HepG2 (cell line): ENCODE measurements at regions not wholly inside any gene's neighbourhood (a gene's known extent, or its start where the extent isn't known, plus 50 kb on each side); places are given as distances from the start of the nearest gene placed in this dataset.

ENCODE experiments used
- ATAC-seq: fragments of 200-7000 bp; cut with Tn5 transposase; 3 replicates; pipeline ENCODE4 v1.9.1; 2020; ENCODE audit warnings: mild to moderate bottlenecking, moderate library complexity
- BruUV-seq: library from RNA; stranded (reverse); fragments of 400-500 nt; replicated peaks from 2 replicates; lab custom pipeline; 2021; lab: Mats Ljungman, UMichigan
- CTCF ChIA-PET: fragments of 300-600 bp; formaldehyde crosslinking; extraction: SDS; loops from one replicate; lab custom pipeline; 2021; ENCODE audit warnings: low total read pairs, inconsistent platforms, low intra/inter-chr PET ratio; lab: Yijun Ruan, JAX
- POLR2A ChIA-PET: fragments of 350-600 bp; sonication (Branson Sonifier 250); formaldehyde crosslinking; loops from one replicate; lab custom pipeline; 2020; ENCODE audit warnings: antibody characterized with exemption, inconsistent platforms; lab: Yijun Ruan, JAX
- DNase-seq: peaks from one replicate; pipeline ENCODE4 v3.0.0-alpha.2; 2015; ENCODE audit warnings: low spot score
- FAIRE-seq: peaks from 3 replicates; lab custom pipeline; 2011; peaks lifted over from hg19 to GRCh38; lab: Jason Lieb, UNC
- H2AFZ ChIP-seq: one replicate; pipeline ENCODE4 v1.6.1; 2011; ENCODE audit warnings: low read length, inconsistent platforms
- H3K27ac ChIP-seq: fragments of 300-600 bp; 3 replicates; pipeline ENCODE4 v1.8.0; 2011; ENCODE audit warnings: mixed run types, mild to moderate bottlenecking, mixed read lengths, low read length, inconsistent platforms; ENCODE audit not compliant: insufficient read depth; ENCODE audit errors: extremely low read length
- H3K27me3 ChIP-seq, 2 experiments: fragments of 200-600 bp in 1 of 2; 2 replicates in 1 of 2; 3 replicates in 1 of 2; pipeline versions ENCODE4 v1.6.0 to v1.8.0; 2011; ENCODE audit warnings: low read length in 2 of 2, mild to moderate bottlenecking in 2 of 2, moderate library complexity in 2 of 2, inconsistent platforms in 1 of 2; ENCODE audit not compliant: insufficient read depth in 2 of 2, control insufficient read depth in 1 of 2
- H3K36me3 ChIP-seq, 2 experiments: fragments of 200-600 bp in 1 of 2; replicated peaks in 1 of 2; 2 replicates in 1 of 2; 3 replicates in 1 of 2; pipeline versions ENCODE4 v1.5.1 to v1.8.0; 2011; ENCODE audit warnings: low read length in 2 of 2, inconsistent platforms in 1 of 2; ENCODE audit not compliant: insufficient read depth in 2 of 2, control insufficient read depth in 1 of 2
- H3K4me1 ChIP-seq: 2 replicates; pipeline ENCODE4 v1.5.1; 2012; ENCODE audit warnings: low read length, inconsistent platforms; ENCODE audit not compliant: insufficient read depth
- H3K4me2 ChIP-seq: 2 replicates; pipeline ENCODE4 v1.6.0; 2011; ENCODE audit warnings: low read depth, low read length, inconsistent platforms
- H3K4me3 ChIP-seq, 3 experiments: fragments of 200-600 bp in 1 of 3; sonication (generic), shearing (Covaris generic) in 1 of 3; replicated peaks in 1 of 3; 2 replicates each; pipeline ENCODE4 v1.5.1; 2011 to 2016; ENCODE audit warnings: low read length in 3 of 3, inconsistent platforms in 2 of 3, low read depth in 2 of 3, mild to moderate bottlenecking in 2 of 3, control low read depth in 1 of 3, mixed read lengths in 1 of 3; ENCODE audit not compliant: insufficient read depth in 1 of 3
- H3K79me2 ChIP-seq: one replicate; pipeline ENCODE4 v1.6.1; 2011; ENCODE audit warnings: low read length, inconsistent platforms; ENCODE audit not compliant: insufficient read depth
- H3K9ac ChIP-seq: 2 replicates; pipeline ENCODE4 v1.6.0; 2011; ENCODE audit warnings: mild to moderate bottlenecking, low read depth, low read length, inconsistent platforms; ENCODE audit not compliant: insufficient read depth
- H3K9me3 ChIP-seq: 2 replicates; pipeline ENCODE4 v1.5.1; 2012; ENCODE audit warnings: mild to moderate bottlenecking, low read length
- H4K20me1 ChIP-seq: 2 replicates; pipeline ENCODE4 v1.6.0; 2011; ENCODE audit warnings: inconsistent platforms, mild to moderate bottlenecking, low read length, moderate library complexity; ENCODE audit not compliant: insufficient read depth
- NFATC3 ChIP-seq: sonication (generic); formaldehyde crosslinking; IDR thresholded peaks from 2 replicates; pipeline ENCODE4 v1.5.1; 2020; ENCODE audit warnings: mild to moderate bottlenecking, missing genetic modification reagents
- RAD51 ChIP-seq: fragments of 450-650 bp; IDR thresholded peaks from 2 replicates; pipeline ENCODE4 v1.6.1; 2016; ENCODE audit warnings: borderline replicate concordance
- SP140L ChIP-seq: sonication (generic); formaldehyde crosslinking; IDR thresholded peaks from 2 replicates; pipeline ENCODE4 v1.4.0; 2020; ENCODE audit warnings: missing genetic modification reagents, borderline replicate concordance
- YEATS2 ChIP-seq: sonication (generic); formaldehyde crosslinking; IDR thresholded peaks from 2 replicates; pipeline ENCODE4 v1.4.0; 2020; ENCODE audit warnings: missing genetic modification reagents, borderline replicate concordance
- ZKSCAN1 ChIP-seq: fragments of 150-350 bp; IDR thresholded peaks from 2 replicates; pipeline ENCODE4 v1.6.1; 2014; ENCODE audit warnings: low read length
- ZNF362 ChIP-seq: sonication (generic); formaldehyde crosslinking; IDR thresholded peaks from 2 replicates; pipeline ENCODE4 v1.4.0; 2020; ENCODE audit warnings: missing genetic modification reagents, mild to moderate bottlenecking, borderline replicate concordance
- WGBS: methylation state at CpG from one replicate; pipeline ENCODE4 v1.1.6; 2017; ENCODE audit warnings: low lambda C conversion rate; 5-methylcytosine and 5-hydroxymethylcytosine counted together
- in situ Hi-C: cut with HindIII; loops from 2 replicates; pipeline ENCODE4 v1.10.0; 2017; ENCODE audit warnings: low pct_unique_long_range_greater_than_20kb; ENCODE audit not compliant: extremely low pct_ligation_motif_present
- intact Hi-C: fragments of 100-400 bp; cut with micrococcal nuclease; formaldehyde crosslinking; loops from one replicate; pipeline ENCODE4 v1.10.0; 2022; ENCODE audit not compliant: unreplicated experiment

- ATAC-seq: no peak
- no peak for FAIRE-seq
Measured at GRCh38 chr7:47008461-47008860, 573.5 kb downstream of the TNS3 start.

DNA sequence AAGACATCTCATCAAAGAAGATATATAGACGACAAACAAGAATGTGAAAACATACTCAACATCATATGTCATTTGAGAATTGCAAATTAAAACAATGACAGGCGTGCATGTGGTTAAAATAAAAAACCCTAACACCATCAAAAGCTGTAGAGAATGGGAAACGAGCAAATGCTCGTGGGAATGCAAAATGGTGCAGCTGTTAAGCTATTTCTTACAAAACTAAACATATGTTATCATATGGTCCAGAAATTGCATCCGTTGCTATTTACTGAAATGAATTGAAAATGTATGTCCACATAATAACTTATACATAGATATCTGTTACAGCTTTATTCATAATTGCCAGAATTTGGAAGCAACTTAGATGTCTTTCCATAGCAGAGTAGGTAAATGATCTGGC, 574.4 kb downstream of the TNS3 start:
- intact Hi-C loops: no loop called here
- ChIA-PET POLR2A (no interaction called here), CTCF (no interaction called here)
- Histone ChIP-seq H3K4me2 (no peak overlapping the region), H3K36me3 (no peaks in the 10 kb centered on the region), H3K9me3 (no peaks in the 10 kb centered on the region), H3K9ac (no peak overlapping the region), H3K79me2 (no peaks in the 10 kb centered on the region), H3K27ac (no peak overlapping the region), H2AFZ (no peak overlapping the region), H4K20me1 (no peaks in the 10 kb centered on the region), H3K4me1 (no peaks in the 10 kb centered on the region), H3K4me3 (no peak overlapping the region), H3K27me3 (no peaks in the 10 kb centered on the region)
- TF ChIP-seq ZKSCAN1 (no peak), NFATC3 (CRISPR knock-in tag) (no peak), YEATS2 (no peak), RAD51 (no peak)
- in situ Hi-C loops: no loop called here
- BruUV-seq: no TSS peak
- ATAC-seq (no peak), FAIRE-seq (no peak), DNase-seq (no peak)
- 0% methylated on average over 5 of the region's 5 CpGs for WGBS

More at GRCh38 chr7:47008461-47008860, 573.5 kb downstream of the TNS3 start:
- no peaks in the 10 kb centered on the region for H4K20me1 ChIP-seq
- H3K4me3 ChIP-seq: no peak overlapping the region
- no peaks in the 10 kb centered on the region for H3K36me3 ChIP-seq
- H3K4me2 ChIP-seq: no peak overlapping the region
- CTCF ChIA-PET: no interaction called here
- no peak for DNase-seq
- H3K9me3 ChIP-seq: no peaks in the 10 kb centered on the region
- no peak overlapping the region for H3K27ac ChIP-seq
- intact Hi-C loops: no loop called here
- TF ChIP-seq SP140L (CRISPR knock-in tag) (no peak), ZNF362 (no peak)
- TF ChIP-seq, all 625 proteins: peak for 0
- POLR2A ChIA-PET: no interaction called here
- no peaks in the 10 kb centered on the region for H3K27me3 ChIP-seq
- H3K9ac ChIP-seq: no peak overlapping the region
- no peak overlapping the region for H2AFZ ChIP-seq
- no TSS peak for BruUV-seq
- 20% methylated on average over 1 of the region's 1 CpG for WGBS
- no peaks in the 10 kb centered on the region for H3K4me1 ChIP-seq
- no peaks in the 10 kb centered on the region for H3K79me2 ChIP-seq
- in situ Hi-C loops: no loop called here
